AG09309 (cell line): ENCODE measurements at regions not wholly inside any gene's neighbourhood (a gene's known extent, or its start where the extent isn't known, plus 50 kb on each side); places are given as distances from the start of the nearest gene placed in this dataset.

Source experiments
- DNase-seq: peaks from one replicate; pipeline ENCODE4 v3.0.0-alpha.2; 2010; ENCODE audit warnings: low read depth
- H3K4me3 ChIP-seq: 2 replicates; pipeline ENCODE4 v1.5.1; 2011; ENCODE audit warnings: mild to moderate bottlenecking, low read depth, low read length, moderate library complexity; ENCODE audit not compliant: control insufficient read depth
- TF ChIP-seq, protein P1 (sequence below): IDR thresholded peaks from 2 replicates; pipeline ENCODE4 v1.5.1; 2011; ENCODE audit warnings: mild to moderate bottlenecking, low read depth, low read length, inconsistent platforms; ENCODE audit not compliant: insufficient read depth, control insufficient read depth; ENCODE audit errors: missing control alignments

DNA sequence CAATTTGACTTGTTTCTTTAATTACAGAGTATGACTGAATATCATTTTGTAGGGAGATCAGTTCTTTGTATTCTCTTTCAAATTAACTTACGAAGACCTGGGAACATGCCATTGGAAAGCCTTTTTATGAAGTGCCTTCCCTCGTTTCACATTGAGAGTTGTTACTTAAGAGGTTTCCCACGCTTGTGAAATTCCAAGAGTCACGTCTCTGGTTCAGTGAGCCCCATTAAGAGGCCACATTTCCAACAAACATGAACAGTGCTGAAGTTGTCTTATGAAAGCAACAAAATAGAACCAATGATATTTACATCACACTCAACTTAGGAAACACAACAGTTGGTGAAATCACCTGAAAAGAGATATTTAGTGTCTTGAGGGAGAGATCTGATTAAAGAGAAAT lies 334.1 kb downstream of the TOX3 start:
- DNase-seq = no peak
- TF ChIP-seq, protein P1, sequence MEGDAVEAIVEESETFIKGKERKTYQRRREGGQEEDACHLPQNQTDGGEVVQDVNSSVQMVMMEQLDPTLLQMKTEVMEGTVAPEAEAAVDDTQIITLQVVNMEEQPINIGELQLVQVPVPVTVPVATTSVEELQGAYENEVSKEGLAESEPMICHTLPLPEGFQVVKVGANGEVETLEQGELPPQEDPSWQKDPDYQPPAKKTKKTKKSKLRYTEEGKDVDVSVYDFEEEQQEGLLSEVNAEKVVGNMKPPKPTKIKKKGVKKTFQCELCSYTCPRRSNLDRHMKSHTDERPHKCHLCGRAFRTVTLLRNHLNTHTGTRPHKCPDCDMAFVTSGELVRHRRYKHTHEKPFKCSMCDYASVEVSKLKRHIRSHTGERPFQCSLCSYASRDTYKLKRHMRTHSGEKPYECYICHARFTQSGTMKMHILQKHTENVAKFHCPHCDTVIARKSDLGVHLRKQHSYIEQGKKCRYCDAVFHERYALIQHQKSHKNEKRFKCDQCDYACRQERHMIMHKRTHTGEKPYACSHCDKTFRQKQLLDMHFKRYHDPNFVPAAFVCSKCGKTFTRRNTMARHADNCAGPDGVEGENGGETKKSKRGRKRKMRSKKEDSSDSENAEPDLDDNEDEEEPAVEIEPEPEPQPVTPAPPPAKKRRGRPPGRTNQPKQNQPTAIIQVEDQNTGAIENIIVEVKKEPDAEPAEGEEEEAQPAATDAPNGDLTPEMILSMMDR = no peak
- H3K4me3 ChIP-seq = no peak overlapping the region

- no peak overlapping the region for H3K4me3 ChIP-seq
- TF ChIP-seq, protein P1 = no peak
- no peak for DNase-seq
Observed at GRCh38 chr16:52209227-52209626, 337.7 kb downstream of the TOX3 start.

GRCh38 chr16:52203096-52203495 lies 343.8 kb downstream of the TOX3 start:
- DNase-seq = no peak
- H3K4me3 ChIP-seq = no peak overlapping the region
- TF ChIP-seq, protein P1 = no peak

DNA sequence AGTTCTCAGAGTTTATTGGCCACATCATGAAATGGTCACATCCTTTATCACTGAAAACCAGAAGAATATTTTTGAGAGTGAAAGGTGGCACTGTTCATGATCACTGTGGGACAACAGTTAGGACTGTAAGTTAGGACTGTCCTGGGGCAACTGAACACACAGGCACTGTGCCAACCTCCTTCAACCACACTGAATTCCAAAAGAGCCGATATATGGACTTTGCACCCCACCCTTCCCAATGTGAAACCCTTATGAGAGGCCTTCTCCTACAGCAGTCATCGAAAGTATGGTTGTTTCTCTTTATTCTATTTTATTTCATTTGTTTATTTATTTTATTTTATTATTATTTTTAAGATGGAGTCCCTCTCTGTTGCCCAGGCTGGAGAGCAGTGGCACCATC lies 353.5 kb downstream of the TOX3 start:
- no peak for DNase-seq
- no peak overlapping the region for H3K4me3 ChIP-seq
- TF ChIP-seq, protein P1 = no peak

DNA sequence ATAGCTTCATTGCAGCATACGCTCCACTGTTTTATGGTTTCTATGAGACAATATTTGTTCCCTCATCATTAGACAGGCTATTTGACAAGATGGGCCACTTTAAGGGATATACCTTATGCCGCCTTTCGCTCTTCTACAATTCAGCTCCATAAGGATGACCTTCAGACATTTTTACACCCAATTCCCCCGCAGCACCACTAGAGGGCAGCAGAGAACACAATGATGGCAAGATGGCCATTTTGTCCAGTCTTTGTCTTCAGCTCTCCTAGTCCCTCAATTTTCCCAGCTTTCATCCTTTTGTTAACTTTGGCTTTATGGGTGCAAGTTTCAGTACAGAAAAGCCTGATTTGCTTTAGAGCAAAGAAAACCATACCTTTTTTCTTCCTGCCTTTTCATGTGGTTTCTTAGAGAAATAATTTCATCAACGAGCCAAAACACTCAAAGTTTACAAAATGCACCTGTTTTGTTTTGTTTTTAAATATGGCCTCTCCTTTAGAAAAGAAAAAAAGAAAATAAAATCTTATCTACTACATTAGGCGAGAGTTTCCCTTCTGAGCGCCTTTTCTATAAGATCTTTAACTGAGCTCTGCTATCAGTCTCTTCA lies 355.3 kb downstream of the TOX3 start:
- H3K4me3 ChIP-seq = no peak overlapping the region
- TF ChIP-seq, protein P1 = peak; percentile 90
- DNase-seq = peak; percentile 17

GRCh38 chr16:52184336-52184735 lies 362.6 kb downstream of the TOX3 start:
- TF ChIP-seq, protein P1 = no peak
- DNase-seq = no peak

DNA sequence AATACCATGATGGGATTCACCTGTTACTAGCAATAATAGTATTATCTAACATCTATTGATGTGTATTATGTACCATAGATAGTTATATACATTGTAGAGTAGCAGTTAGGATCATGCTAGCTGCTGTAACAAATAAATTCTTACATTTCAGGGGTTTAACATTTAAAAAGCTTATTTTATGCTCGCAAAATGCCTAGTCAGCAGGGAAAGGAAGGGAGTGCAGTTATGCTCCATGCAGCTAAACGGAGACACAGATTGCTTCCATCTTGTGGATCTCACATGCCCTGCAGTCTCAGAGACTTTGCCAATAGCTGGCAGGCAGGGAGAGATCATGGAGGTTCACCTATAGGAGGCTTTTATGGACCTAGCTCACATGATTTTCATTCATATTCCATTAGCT lies 364.1 kb downstream of the TOX3 start:
- no peak for DNase-seq
- TF ChIP-seq, protein P1 = no peak
- no peak overlapping the region for H3K4me3 ChIP-seq

More at GRCh38 chr16:52184336-52184735, 362.6 kb downstream of the TOX3 start:
- no peak overlapping the region for H3K4me3 ChIP-seq
